ENCODE measurements at regions not wholly inside any gene's neighbourhood (a gene's known extent, or its start where the extent isn't known, plus 50 kb on each side); places are given as distances from the start of the nearest gene placed in this dataset.

- TF ChIP-seq YY1 (IDR thresholded peaks at IDR 0.05; ENCODE audit: insufficient read depth, insufficient read length) (no peak), ZNF274 (IDR thresholded peaks at IDR 0.05; ENCODE audit: low read depth, low read length) (no peak), SUZ12 (IDR thresholded peaks at IDR 0.05; ENCODE audit: extremely low read depth, insufficient read depth, insufficient read length) (no peak)
Observed at GRCh38 chr16:86682219-86682904, 104.0 kb downstream of the FOXL1 start.

GRCh38 chr16:86683441-86684194 is 105.3 kb downstream of the FOXL1 start:
- H3K4me1 ChIP-seq (ENCODE audit: insufficient read depth, insufficient read length): no peaks in the 10 kb centered on the region
- no peak overlapping the region for H3K9ac ChIP-seq (ENCODE audit: insufficient read length, low read depth)
- H3K27me3 ChIP-seq (ENCODE audit: insufficient read depth, insufficient read length): peaks cover 13% of the 10 kb centered on the region
- no peak for TF ChIP-seq ZNF274 (IDR thresholded peaks at IDR 0.05; ENCODE audit: low read depth, low read length)
- no peak for TF ChIP-seq SUZ12 (IDR thresholded peaks at IDR 0.05; ENCODE audit: extremely low read depth, insufficient read depth, insufficient read length)
- no peak for TF ChIP-seq YY1 (IDR thresholded peaks at IDR 0.05; ENCODE audit: insufficient read depth, insufficient read length)
- H3K4me3 ChIP-seq (ENCODE audit: insufficient read length, low read depth): no peak overlapping the region
- peaks cover 6% of the 10 kb centered on the region; the same call in 1 of the 2 replicates for H3K9me3 ChIP-seq (ENCODE audit: insufficient read depth, low read length)
- no peak for DNase-seq (ENCODE audit: low read depth, low spot score)
- no peaks in the 10 kb centered on the region for H3K36me3 ChIP-seq (ENCODE audit: insufficient read depth, insufficient read length, low read length)

More at GRCh38 chr16:86682219-86682904, 104.0 kb downstream of the FOXL1 start:
- Histone ChIP-seq H3K4me3 (ENCODE audit: insufficient read length, low read depth) (no peak overlapping the region), H3K4me1 (ENCODE audit: insufficient read depth, insufficient read length) (no peaks in the 10 kb centered on the region), H3K9ac (ENCODE audit: insufficient read length, low read depth) (no peak overlapping the region), H3K27me3 (ENCODE audit: insufficient read depth, insufficient read length) (peaks cover 13% of the 10 kb centered on the region), H3K36me3 (ENCODE audit: insufficient read depth, insufficient read length, low read length) (no peaks in the 10 kb centered on the region), H3K9me3 (ENCODE audit: insufficient read depth, low read length) (peaks cover 6% of the 10 kb centered on the region; the same call in 1 of the 2 replicates)
- DNase-seq (ENCODE audit: low read depth, low spot score): no peak

GRCh38 chr16:86685076-86685475 is 106.7 kb downstream of the FOXL1 start:
- DNase-seq (ENCODE audit: low read depth, low spot score): no peak
- H3K27me3 ChIP-seq (ENCODE audit: insufficient read depth, insufficient read length): peaks cover 13% of the 10 kb centered on the region
- H3K4me3 ChIP-seq (ENCODE audit: insufficient read length, low read depth): no peak overlapping the region
- no peaks in the 10 kb centered on the region for H3K9me3 ChIP-seq (ENCODE audit: insufficient read depth, low read length)
- TF ChIP-seq YY1 (IDR thresholded peaks at IDR 0.05; ENCODE audit: insufficient read depth, insufficient read length): no peak
- TF ChIP-seq ZNF274 (IDR thresholded peaks at IDR 0.05; ENCODE audit: low read depth, low read length): no peak
- TF ChIP-seq SUZ12 (IDR thresholded peaks at IDR 0.05; ENCODE audit: extremely low read depth, insufficient read depth, insufficient read length): no peak
- no peaks in the 10 kb centered on the region for H3K4me1 ChIP-seq (ENCODE audit: insufficient read depth, insufficient read length)
- H3K36me3 ChIP-seq (ENCODE audit: insufficient read depth, insufficient read length, low read length): no peaks in the 10 kb centered on the region
- no peak overlapping the region for H3K9ac ChIP-seq (ENCODE audit: insufficient read length, low read depth)

GRCh38 chr16:86690970-86691369 is 112.6 kb downstream of the FOXL1 start:
- Histone ChIP-seq H3K36me3 (ENCODE audit: insufficient read depth, insufficient read length, low read length) (no peaks in the 10 kb centered on the region), H3K9ac (ENCODE audit: insufficient read length, low read depth) (no peak overlapping the region), H3K9me3 (ENCODE audit: insufficient read depth, low read length) (no peaks in the 10 kb centered on the region), H3K4me1 (ENCODE audit: insufficient read depth, insufficient read length) (no peaks in the 10 kb centered on the region), H3K4me3 (ENCODE audit: insufficient read length, low read depth) (no peak overlapping the region), H3K27me3 (ENCODE audit: insufficient read depth, insufficient read length) (peaks cover 8% of the 10 kb centered on the region)
- no peak for TF ChIP-seq ZNF274 (IDR thresholded peaks at IDR 0.05; ENCODE audit: low read depth, low read length)
- TF ChIP-seq YY1 (IDR thresholded peaks at IDR 0.05; ENCODE audit: insufficient read depth, insufficient read length): no peak
- no peak for TF ChIP-seq SUZ12 (IDR thresholded peaks at IDR 0.05; ENCODE audit: extremely low read depth, insufficient read depth, insufficient read length)
- DNase-seq (ENCODE audit: low read depth, low spot score): no peak

GRCh38 chr16:86692426-86692825 is 114.1 kb downstream of the FOXL1 start:
- no peak overlapping the region for H3K4me3 ChIP-seq (ENCODE audit: insufficient read length, low read depth)
- H3K36me3 ChIP-seq (ENCODE audit: insufficient read depth, insufficient read length, low read length): no peaks in the 10 kb centered on the region
- no peak for DNase-seq (ENCODE audit: low read depth, low spot score)
- H3K9me3 ChIP-seq (ENCODE audit: insufficient read depth, low read length): no peaks in the 10 kb centered on the region
- H3K9ac ChIP-seq (ENCODE audit: insufficient read length, low read depth): no peak overlapping the region
- TF ChIP-seq SUZ12 (IDR thresholded peaks at IDR 0.05; ENCODE audit: extremely low read depth, insufficient read depth, insufficient read length) (no peak), YY1 (IDR thresholded peaks at IDR 0.05; ENCODE audit: insufficient read depth, insufficient read length) (no peak), ZNF274 (IDR thresholded peaks at IDR 0.05; ENCODE audit: low read depth, low read length) (no peak)
- H3K27me3 ChIP-seq (ENCODE audit: insufficient read depth, insufficient read length): peaks cover 8% of the 10 kb centered on the region
- H3K4me1 ChIP-seq (ENCODE audit: insufficient read depth, insufficient read length): no peaks in the 10 kb centered on the region

GRCh38 chr16:86693033-86693432 is 114.7 kb downstream of the FOXL1 start:
- Histone ChIP-seq H3K4me3 (ENCODE audit: insufficient read length, low read depth) (no peak overlapping the region), H3K36me3 (ENCODE audit: insufficient read depth, insufficient read length, low read length) (no peaks in the 10 kb centered on the region), H3K27me3 (ENCODE audit: insufficient read depth, insufficient read length) (peaks cover 8% of the 10 kb centered on the region), H3K9ac (ENCODE audit: insufficient read length, low read depth) (no peak overlapping the region), H3K4me1 (ENCODE audit: insufficient read depth, insufficient read length) (no peaks in the 10 kb centered on the region), H3K9me3 (ENCODE audit: insufficient read depth, low read length) (no peaks in the 10 kb centered on the region)
- DNase-seq (ENCODE audit: low read depth, low spot score): no peak
- TF ChIP-seq ZNF274 (IDR thresholded peaks at IDR 0.05; ENCODE audit: low read depth, low read length) (no peak), SUZ12 (IDR thresholded peaks at IDR 0.05; ENCODE audit: extremely low read depth, insufficient read depth, insufficient read length) (no peak), YY1 (IDR thresholded peaks at IDR 0.05; ENCODE audit: insufficient read depth, insufficient read length) (no peak)

GRCh38 chr16:86697715-86698114 is 119.4 kb downstream of the FOXL1 start:
- no peaks in the 10 kb centered on the region for H3K9me3 ChIP-seq (ENCODE audit: insufficient read depth, low read length)
- no peak for DNase-seq (ENCODE audit: low read depth, low spot score)
- H3K9ac ChIP-seq (ENCODE audit: insufficient read length, low read depth): no peak overlapping the region
- H3K27me3 ChIP-seq (ENCODE audit: insufficient read depth, insufficient read length): no peaks in the 10 kb centered on the region
- TF ChIP-seq SUZ12 (IDR thresholded peaks at IDR 0.05; ENCODE audit: extremely low read depth, insufficient read depth, insufficient read length): no peak
- TF ChIP-seq YY1 (IDR thresholded peaks at IDR 0.05; ENCODE audit: insufficient read depth, insufficient read length): no peak
- no peak for TF ChIP-seq ZNF274 (IDR thresholded peaks at IDR 0.05; ENCODE audit: low read depth, low read length)
- H3K4me1 ChIP-seq (ENCODE audit: insufficient read depth, insufficient read length): no peaks in the 10 kb centered on the region
- no peak overlapping the region for H3K4me3 ChIP-seq (ENCODE audit: insufficient read length, low read depth)
- H3K36me3 ChIP-seq (ENCODE audit: insufficient read depth, insufficient read length, low read length): no peaks in the 10 kb centered on the region
